Right lung (tissue), 2 donors: ENCODE measurements at regions not wholly inside any gene's neighbourhood (a gene's known extent, or its start where the extent isn't known, plus 50 kb on each side); places are given as distances from the start of the nearest gene placed in this dataset.

Experiments
- DNase-seq, 2 donors: peaks; one replicate each; pipeline ENCODE4 v3.0.0-alpha.2; 2013

DNA sequence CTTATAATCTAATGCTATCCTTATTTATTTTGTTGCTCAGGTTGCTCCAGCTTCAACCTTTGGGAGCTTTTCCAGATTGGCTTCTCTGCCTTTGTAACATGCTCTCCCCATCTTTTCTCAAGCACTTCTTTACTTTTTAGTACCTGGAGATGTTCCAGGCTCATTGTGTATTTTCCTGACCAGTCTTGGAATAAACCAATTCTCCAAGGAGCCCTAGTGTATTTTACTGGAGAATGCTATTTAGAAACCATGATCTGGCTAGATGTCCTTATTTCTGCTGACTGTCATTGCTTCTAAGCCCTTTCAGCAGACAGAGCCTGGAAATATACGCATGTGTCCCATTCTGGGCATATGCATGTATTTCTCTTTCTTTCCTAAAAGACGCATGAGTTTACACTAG, 95.7 kb downstream of the EMX2 start:
- no peak for DNase-seq

DNA sequence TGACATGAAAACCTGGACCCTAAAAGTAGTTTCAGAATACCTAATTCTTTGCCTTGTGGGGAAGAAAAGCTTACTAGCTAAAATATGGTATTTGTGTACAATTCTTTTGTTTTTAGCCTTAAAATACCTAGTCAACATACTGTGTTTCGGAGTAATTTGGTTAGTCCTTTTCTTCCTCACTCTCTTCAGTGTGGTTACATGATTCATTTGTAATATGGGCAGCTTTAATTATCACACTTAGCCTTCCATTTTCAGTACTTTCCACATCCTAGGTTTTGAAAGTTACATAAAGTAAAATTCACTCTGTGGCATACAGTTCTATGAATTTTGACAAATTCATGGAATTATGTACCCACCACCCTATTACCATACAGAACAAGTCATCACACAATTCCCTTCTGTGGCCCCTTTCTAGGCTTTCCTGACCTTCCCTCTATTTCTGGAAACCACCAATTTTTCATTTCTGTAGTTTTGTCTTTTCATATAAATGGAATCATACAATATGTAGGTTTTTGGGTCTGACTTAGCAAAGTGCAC, 96.2 kb downstream of the EMX2 start:
- no peak for DNase-seq

DNA sequence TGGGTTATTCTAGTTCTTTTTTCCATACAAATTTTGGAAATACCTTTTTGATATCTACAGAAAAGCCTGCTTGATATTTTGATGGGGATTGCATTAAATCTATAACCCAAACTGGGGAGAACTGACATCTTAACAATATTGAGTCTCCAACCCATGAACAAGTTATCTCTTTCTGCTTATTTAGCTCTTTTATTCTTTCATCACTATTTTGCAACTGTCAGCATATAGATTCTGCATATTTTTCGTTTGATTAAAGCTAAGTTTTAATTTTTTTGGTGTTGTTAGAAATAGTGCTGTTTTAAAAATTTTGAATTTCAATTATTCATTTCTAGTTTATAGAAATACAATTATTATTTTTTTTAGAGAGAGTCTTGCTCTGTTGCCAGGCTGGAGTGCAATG, 97.9 kb downstream of the EMX2 start:
- DNase-seq: no peak

DNA sequence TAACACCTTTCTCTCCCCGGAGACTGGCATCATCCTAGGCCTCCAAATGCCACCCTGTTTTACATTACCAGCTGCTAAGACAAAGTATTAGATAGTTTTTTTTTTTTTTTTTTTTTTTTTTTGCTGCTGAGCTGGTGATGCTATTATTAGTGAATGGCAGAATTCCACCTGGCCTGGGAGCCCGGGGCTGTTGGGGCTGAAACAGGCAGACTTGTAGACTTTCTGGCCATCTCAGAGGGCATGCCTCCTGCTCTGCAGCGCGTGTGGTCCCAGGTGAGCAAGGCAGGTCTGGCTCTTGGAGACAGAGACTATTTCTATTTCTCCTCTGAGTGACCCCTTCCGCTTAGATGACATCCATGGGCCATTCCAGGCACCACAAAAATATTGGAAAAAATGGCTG, 104.2 kb downstream of the EMX2 start:
- DNase-seq: no peak

DNA sequence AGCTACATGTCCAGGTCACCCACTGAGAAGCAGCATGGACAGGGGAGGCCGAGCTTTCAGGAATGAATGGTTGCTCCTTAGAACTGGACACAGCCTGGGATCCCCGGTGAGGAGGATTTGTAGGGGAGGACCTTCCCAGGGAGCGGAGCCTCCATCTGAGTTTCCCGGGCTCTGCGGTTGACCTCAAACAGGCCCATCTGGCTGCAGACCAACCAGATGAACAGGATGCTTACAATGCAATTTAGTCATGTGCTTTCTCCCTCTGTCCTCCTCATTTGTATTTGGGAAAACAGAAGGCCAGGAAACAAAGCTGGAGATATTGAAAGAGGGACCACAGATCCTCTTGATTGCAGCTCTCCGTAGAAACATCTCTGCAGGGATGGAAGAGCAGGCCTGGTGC, 104.8 kb downstream of the EMX2 start:
- DNase-seq: no peak

DNA sequence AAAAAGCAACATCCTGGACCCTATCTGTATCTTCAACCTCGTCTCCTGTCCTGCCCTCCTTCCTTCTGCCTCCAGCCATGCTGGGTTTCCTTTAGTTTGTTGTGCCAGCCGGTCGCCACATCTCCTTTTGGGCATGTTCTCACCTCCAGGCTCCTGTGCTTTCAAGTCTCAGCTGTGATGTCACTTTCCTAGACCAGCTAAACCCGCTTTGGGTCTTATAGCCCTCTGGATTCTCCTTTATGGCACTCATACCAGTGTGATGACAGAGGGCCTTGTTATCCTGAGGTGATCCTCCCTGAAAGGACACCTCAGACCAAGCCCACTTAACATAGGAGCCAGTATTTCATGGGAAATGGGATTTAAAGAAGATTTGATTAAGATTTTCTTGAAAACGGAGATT, 108.6 kb downstream of the EMX2 start:
- DNase-seq: no peak

DNA sequence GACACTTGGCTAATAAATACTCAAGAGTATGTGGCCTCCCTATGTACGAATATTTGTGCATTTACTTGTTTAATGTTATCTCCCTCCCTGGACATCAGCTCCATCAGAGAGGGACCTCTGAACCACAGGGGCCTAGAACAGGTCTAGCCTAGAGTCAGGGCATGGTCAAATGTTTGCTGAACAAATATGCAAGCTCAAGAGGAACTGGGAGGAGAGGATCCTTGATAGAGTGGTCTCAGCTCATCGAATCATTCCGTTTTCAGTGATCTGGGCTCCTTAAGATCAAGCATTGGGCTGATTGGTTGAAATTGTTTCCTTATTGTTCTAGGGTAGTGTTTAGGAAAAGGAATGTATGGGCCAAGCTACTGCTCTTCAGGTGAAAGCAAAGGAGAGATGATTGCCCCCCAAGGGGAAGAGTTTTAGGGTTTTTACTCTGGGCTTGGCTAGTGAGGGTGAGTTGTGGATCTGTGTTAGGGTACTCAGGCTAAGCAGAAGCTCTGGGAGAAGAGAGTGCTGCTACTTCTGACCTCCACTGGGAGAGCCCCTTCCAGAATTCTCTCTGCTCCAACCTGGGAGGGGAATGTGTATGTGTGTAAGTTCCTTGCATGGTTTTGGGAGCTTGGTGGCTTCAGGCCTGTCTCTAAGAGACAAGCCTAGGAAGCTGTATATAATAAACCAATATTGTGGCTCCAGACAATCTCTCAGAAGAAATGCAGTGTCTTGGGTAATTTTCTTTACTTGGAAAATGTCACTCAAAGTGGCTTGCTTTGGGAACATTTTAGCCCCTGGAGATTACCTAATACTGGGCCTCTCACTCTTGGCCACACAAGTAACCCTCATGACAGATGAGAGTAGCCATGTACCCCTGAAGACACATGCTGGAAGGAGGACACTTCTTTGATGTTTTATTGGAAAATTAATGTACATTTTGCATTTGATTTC, 110.0 kb downstream of the EMX2 start:
- no peak for DNase-seq

DNA sequence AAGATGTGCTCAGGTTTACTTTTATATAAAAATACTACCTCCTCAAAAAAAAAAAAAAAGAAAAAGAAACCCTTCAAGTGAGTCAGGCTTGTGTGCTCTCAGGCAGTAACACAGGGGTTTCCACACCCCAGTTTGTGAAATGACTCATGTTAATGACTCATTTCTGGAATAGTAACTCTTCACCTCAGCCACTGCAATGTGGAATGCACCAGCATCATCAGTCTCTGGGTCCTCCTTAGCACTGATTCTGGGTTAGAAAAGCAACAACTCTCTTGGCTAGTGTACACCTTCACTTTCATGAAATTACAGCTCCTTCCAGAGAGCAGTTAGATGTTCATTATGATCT, 110.6 kb downstream of the EMX2 start:
- DNase-seq: no peak

DNA sequence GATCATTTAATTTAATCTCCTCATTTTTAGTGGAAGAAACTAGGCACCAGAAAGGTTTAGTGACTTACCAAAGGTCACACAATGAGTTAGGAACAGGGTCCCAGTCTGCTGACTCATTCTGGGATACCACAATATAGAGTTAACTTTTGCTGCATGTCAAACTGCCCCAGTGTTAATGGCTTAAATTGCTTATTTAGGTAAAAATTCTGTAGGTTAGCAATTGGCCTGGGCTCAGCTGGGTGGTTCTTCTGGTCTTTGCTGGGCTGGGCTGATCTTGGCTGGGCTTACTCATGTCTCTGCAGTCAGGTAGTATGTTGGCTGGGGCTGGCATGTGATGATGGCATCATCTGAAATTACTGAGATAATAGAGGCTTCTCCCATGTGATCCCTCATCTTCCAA, 111.6 kb downstream of the EMX2 start:
- DNase-seq: no peak

DNA sequence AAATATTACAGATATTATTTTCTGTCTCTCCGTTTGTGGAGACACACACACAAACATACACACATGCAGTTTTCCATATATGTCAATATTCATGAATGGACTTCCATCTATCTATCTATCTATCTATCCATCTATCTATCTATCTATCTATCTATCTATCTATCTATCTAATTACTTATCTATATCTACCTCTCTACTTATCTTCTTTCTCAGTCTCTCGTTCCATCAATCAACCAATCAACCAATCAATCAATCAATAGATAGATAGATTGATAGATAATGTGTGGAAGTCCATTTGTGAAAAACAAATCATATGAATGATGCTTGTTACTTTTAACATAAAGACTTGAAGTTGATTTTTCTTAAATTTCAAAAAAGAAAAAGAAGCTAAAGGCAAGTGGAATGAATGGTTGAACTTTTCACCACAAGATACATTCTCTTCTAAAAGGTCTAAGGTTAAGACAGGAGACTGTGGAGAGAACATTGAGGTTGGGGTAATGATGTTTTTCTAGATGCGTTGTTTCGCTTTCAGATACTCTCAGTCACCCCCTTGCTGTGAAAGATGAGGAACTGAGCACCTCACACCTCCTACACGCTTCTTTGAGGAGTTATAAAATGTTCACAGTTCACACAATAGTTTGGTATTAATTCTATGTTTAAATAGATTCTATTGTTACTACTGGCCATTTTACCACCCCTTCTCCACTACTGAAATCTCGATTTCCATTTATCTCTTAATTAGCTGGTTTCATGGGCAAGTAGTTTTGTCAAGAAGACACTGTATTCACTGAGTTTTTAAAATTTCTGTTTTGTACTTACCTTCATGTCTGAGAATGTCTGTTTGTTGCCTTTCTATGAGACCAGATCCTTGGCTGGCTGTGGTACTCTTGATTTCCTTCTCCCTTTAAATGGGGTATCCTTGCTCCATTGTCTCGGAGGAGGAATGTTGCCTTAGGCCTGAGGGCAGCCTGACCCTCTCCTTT, 114.1 kb downstream of the EMX2 start:
- DNase-seq: no peak

DNA sequence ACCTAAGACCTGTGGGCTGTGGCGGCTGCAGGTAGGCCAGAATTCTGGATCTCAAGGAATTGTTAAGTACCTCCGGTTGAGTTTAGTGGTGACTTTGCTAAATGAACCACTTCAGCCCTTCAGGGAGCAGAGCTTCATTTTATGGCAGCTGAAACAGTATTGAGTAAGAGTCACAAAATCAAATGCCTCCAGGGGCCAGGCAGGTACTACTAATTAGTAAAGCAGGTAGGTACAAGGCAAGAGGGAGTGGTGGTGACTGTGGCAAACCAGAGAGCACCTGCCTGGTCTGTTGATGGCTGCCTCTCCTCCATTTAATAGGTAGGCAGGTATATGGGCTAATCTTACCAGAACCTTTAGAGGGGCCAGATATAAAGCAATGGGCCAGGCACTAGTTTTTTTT, 118.8 kb downstream of the EMX2 start:
- no peak for DNase-seq

DNA sequence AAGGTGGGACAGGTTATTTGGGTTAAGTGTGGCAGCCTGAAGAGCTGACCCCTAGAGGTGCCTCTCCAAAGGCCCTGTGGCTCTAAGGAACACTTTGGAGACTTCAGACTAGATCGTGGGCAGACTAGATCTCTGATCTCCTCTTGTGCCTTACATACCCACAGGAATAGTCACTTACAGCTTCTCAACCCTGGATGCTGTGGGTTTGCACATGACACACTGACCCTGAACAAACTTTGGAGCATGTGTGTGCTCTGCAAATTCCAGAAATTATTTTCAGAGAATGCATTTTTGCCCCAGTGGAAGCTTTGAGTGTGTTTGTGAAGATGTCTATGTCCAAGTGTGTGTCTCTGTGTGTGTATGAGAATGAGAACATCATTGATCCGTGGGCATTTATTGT, 119.6 kb downstream of the EMX2 start:
- no peak for DNase-seq

DNA sequence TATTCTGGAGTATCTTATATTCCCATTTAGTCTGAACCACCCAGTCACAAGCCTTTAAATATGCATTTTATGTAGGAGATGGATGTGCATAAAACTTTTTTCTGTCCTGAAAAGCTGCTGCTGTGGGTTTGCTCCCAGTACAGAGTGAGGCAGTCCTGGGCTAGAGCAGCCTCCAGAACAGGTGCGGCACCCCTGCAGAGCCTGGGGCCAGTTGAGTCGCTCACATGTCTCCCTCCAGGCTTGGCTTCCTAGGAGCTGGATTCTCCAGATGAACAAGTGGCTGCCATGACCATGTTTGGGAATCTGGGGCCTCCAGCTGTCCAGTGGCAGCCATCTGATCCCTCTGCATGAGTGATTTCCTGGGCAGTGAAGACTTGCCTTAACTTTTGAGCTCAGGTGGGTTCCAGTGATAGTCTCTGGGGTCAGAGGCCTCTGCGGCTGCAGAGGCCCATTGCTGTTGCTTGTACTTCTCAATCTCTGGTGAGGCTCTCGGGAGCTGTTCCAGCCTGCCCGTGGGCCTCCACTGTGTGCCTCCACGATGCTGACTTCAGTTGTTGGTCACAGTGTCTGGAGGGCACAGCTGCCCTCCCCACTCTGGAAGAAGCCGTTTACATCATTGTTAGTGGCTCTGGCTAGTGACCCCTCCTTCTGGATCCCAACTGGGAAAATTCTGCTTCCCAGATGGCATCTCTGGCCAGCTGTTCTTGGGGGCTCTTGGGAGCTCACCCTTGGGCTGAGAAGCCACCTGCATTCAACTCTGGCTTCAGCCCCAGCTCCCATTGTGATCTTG, 120.4 kb downstream of the EMX2 start:
- DNase-seq: no peak

DNA sequence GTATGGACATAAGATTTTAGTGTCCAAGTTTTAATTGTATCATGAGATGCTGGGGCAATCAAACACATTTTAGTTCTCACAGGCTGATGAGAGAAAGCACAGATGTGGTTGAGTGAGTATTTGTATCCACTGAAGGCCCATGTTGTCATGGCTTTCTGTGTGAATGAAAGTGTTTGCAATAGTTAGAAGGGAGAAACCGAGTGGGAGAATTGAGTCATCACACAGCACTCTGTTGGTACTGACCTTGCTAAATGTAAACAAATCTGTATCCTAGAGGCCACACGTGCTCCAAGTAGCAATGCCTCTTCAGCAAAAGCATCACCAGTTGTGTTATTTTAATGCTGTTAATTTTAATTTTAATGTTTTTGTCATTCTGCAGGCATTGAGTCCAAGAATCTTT, 121.2 kb downstream of the EMX2 start:
- no peak for DNase-seq

DNA sequence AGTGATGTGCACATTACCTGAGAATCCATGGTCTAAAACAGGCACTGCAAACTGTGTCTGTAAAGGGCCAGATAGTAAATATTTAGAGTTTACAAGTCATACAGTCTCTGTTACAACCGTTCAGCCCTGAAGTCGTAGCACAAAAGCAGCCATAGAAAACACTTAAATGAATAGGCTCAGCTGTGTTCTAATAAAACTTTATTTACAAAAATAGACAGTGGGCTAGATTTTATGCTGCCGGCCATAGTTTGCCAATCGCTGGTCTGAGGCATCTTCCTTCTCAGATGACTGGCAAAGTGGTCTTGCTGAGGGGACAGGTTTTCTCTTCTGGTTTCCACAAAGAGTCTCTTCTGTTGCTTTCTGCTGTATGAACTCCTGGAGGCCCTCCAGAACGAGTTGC, 121.7 kb downstream of the EMX2 start:
- DNase-seq: no peak

DNA sequence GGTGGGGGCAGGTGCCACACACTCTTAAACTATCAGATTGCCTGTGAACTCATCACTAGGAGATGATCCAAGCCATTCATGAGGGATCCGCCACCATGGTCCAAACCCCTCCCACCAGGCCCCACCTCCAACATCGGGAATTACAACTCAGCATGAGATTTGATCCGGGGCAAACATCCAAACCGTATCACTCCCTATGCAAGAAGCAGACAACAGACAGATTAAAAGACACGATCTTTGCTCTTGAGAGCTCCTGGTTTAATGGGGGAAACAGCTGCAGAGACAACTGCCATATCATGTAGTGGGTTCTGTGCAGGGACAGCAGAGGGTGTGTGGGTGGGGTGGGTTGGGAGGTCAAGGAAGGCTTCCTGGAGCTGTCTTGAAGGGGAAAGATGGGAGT, 123.6 kb downstream of the EMX2 start:
- DNase-seq: no peak

DNA sequence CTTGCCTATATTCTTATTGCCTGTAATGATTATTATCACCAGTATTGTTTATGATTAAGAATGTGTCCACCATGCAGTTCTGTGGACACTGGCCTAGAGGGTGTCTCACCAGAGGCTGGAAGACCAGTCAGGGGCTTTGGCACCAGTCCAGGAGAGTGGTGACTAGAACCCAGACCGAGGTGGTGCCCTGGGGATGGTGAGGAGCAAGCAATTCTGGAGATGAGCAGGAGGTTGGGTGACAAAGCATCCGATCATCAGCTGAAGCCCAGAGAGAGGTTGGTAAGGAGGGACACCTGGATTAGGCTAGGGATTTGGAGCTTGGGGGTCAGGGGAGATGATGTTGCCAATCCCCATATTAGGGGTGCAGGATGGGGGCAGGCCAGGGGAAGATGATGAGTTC, 124.4 kb downstream of the EMX2 start:
- no peak for DNase-seq

DNA sequence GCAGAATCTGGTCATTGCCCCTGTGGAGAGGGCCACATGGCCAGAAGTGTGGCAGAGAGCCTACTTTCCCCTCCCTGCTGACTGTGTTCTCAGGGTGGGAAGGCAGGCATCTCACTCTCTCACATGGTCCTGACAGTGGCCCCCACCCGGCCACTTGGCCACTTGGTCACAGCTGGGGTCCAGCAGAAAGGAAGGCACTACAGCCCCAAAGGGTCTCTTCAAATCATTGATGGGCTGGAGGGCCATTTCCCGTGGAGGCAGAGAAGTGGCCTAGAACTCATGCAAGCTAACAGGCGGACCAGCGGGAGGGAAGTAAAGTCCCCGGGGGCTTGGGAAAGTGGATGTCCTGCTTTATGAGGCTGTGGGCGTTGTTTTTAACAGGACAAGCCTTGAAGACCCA, 125.3 kb downstream of the EMX2 start:
- DNase-seq: no peak

DNA sequence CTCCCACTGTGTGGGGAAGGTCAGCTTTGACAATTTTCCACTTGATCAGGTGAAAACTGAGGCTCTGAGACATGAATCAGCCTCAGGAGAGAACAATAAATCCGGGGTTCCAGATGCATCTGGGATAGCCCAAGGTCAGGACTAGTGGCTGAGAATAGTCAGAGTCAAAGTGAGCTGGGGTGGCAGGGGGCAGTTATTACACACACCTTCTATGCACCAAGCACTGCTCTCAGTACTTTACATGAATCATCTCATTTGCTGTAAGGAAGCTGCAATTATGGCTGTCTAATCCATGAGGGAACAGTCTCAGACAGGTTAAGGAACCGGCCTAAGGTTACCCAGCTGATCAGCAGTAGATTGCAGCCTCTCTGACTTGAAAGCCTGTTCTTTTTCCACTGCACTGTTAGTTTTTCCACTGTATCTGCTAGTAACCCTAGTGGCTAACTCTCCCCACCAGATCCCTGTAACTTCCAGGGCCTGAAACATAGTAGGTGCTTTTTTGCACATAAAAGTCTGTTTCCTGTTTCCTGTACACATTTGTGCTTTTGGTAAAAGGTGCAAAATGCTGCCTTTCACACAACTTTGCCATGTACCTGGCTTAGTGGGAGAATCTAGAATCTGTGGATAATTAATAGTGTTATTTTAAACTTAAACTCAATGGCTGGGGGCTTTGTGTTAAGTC, 125.9 kb downstream of the EMX2 start:
- DNase-seq: no peak

DNA sequence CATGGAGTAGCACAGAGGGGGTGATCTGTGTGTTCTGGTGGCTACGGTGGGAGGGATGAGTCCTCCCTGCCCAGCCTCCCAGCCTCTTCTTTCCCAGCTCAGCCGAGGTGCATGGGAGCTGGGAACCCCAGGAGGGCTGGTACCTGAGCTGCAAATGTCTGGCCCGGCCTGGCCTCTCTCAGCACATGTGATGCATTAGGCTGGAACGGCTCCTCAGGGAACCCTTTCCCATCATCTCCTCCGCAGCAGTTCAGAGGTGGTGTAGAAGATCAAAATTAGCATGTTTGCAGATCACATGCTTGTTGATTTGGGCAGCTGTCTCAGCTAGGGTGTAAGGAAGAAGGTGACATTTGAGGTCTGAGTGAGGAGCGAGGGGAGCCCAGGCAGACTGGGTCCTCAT, 126.6 kb downstream of the EMX2 start:
- no peak for DNase-seq
